ENCODE measurements at regions not wholly inside any gene's neighbourhood (a gene's known extent, or its start where the extent isn't known, plus 50 kb on each side); places are given as distances from the start of the nearest gene placed in this dataset.
"Not testable (repeated sequence)": the region's sequence is repeated elsewhere in the genome, so short reads cannot be mapped to it uniquely, and the experiment has no call there.

GRCh38 chr6:27776504-27776903 lies 135.7 kb downstream of the OR2B2 start:
- no peaks in the 10 kb centered on the region for H3K36me3 ChIP-seq (ENCODE audit: insufficient read depth, low read length)
- H3K9ac ChIP-seq (ENCODE audit: low read length): no peak overlapping the region

GRCh38 chr6:27775796-27776184 lies 136.4 kb downstream of the OR2B2 start:
- Histone ChIP-seq H3K4me1 (ENCODE audit: insufficient read depth, low read length) (no peaks in the 10 kb centered on the region), H3K27ac (ENCODE audit: low read depth, low read length) (no peak overlapping the region), H3K27me3 (ENCODE audit: control insufficient read depth in 1 of 2, insufficient read depth in 2 of 2, low read length in 2 of 2) (peaks cover 0 to 8% of the 10 kb centered on the region in 2 donors), H3K9ac (ENCODE audit: low read length) (no peak overlapping the region), H3K4me3 (ENCODE audit: low read depth in 1 of 2, low read length in 2 of 2) (no peak overlapping the region), H3K36me3 (ENCODE audit: insufficient read depth, low read length) (no peaks in the 10 kb centered on the region), H3K9me3 (ENCODE audit: low read length) (no peaks in the 10 kb centered on the region)

More at GRCh38 chr6:27776504-27776903, 135.7 kb downstream of the OR2B2 start:
- H3K4me1 ChIP-seq (ENCODE audit: insufficient read depth, low read length): no peaks in the 10 kb centered on the region
- H3K27me3 ChIP-seq (ENCODE audit: control insufficient read depth in 1 of 2, insufficient read depth in 2 of 2, low read length in 2 of 2): peaks cover 0 to 1% of the 10 kb centered on the region in 2 donors
- no peaks in the 10 kb centered on the region for H3K9me3 ChIP-seq (ENCODE audit: low read length)
- no peak overlapping the region for H3K4me3 ChIP-seq (ENCODE audit: low read depth in 1 of 2, low read length in 2 of 2)
- H3K27ac ChIP-seq (ENCODE audit: low read depth, low read length): no peak overlapping the region

GRCh38 chr6:27775138-27775795 lies 136.9 kb downstream of the OR2B2 start:
- H3K9ac ChIP-seq (ENCODE audit: low read length); H3K4me1 ChIP-seq (ENCODE audit: insufficient read depth, low read length); H3K9me3 ChIP-seq (ENCODE audit: low read length); H3K27me3 ChIP-seq (ENCODE audit: control insufficient read depth in 1 of 2, insufficient read depth in 2 of 2, low read length in 2 of 2); H3K36me3 ChIP-seq (ENCODE audit: insufficient read depth, low read length); H3K4me3 ChIP-seq (ENCODE audit: low read depth in 1 of 2, low read length in 2 of 2); H3K27ac ChIP-seq (ENCODE audit: low read depth, low read length): not testable (repeated sequence)

- H3K9ac ChIP-seq (ENCODE audit: low read length); H3K9me3 ChIP-seq (ENCODE audit: low read length); H3K4me3 ChIP-seq (ENCODE audit: low read depth in 1 of 2, low read length in 2 of 2); H3K27ac ChIP-seq (ENCODE audit: low read depth, low read length); H3K27me3 ChIP-seq (ENCODE audit: control insufficient read depth in 1 of 2, insufficient read depth in 2 of 2, low read length in 2 of 2); H3K4me1 ChIP-seq (ENCODE audit: insufficient read depth, low read length); H3K36me3 ChIP-seq (ENCODE audit: insufficient read depth, low read length): not testable (repeated sequence)
These were observed 138.0 kb downstream of the OR2B2 start for GRCh38 chr6:27774264-27774600.

- not testable (repeated sequence) for H3K36me3 ChIP-seq (ENCODE audit: insufficient read depth, low read length); H3K27ac ChIP-seq (ENCODE audit: low read depth, low read length); H3K27me3 ChIP-seq (ENCODE audit: control insufficient read depth in 1 of 2, insufficient read depth in 2 of 2, low read length in 2 of 2); H3K9me3 ChIP-seq (ENCODE audit: low read length); H3K4me1 ChIP-seq (ENCODE audit: insufficient read depth, low read length); H3K4me3 ChIP-seq (ENCODE audit: low read depth in 1 of 2, low read length in 2 of 2); H3K9ac ChIP-seq (ENCODE audit: low read length)
These were observed 138.5 kb downstream of the OR2B2 start for GRCh38 chr6:27773542-27774263.

GRCh38 chr6:27772261-27773001 lies 139.8 kb downstream of the OR2B2 start:
- Histone ChIP-seq H3K4me1 (ENCODE audit: insufficient read depth, low read length) (no peaks in the 10 kb centered on the region), H3K9ac (ENCODE audit: low read length) (no peak overlapping the region), H3K9me3 (ENCODE audit: low read length) (no peaks in the 10 kb centered on the region), H3K27ac (ENCODE audit: low read depth, low read length) (no peak overlapping the region), H3K4me3 (ENCODE audit: low read depth in 1 of 2, low read length in 2 of 2) (no peak overlapping the region), H3K36me3 (ENCODE audit: insufficient read depth, low read length) (no peaks in the 10 kb centered on the region), H3K27me3 (ENCODE audit: control insufficient read depth in 1 of 2, insufficient read depth in 2 of 2, low read length in 2 of 2) (peaks cover 6 to 9% of the 10 kb centered on the region in 2 donors)

GRCh38 chr6:27771235-27771634 lies 141.0 kb downstream of the OR2B2 start:
- no peak overlapping the region for H3K4me3 ChIP-seq (ENCODE audit: low read depth in 1 of 2, low read length in 2 of 2)
- H3K36me3 ChIP-seq (ENCODE audit: insufficient read depth, low read length): no peaks in the 10 kb centered on the region
- no peaks in the 10 kb centered on the region for H3K9me3 ChIP-seq (ENCODE audit: low read length)
- H3K27me3 ChIP-seq (ENCODE audit: control insufficient read depth in 1 of 2, insufficient read depth in 2 of 2, low read length in 2 of 2): peaks cover 6 to 9% of the 10 kb centered on the region in 2 donors
- H3K4me1 ChIP-seq (ENCODE audit: insufficient read depth, low read length): no peaks in the 10 kb centered on the region
- H3K27ac ChIP-seq (ENCODE audit: low read depth, low read length): no peak overlapping the region
- no peak overlapping the region for H3K9ac ChIP-seq (ENCODE audit: low read length)

- Histone ChIP-seq H3K4me1 (ENCODE audit: insufficient read depth, low read length) (no peaks in the 10 kb centered on the region), H3K9ac (ENCODE audit: low read length) (no peak overlapping the region), H3K36me3 (ENCODE audit: insufficient read depth, low read length) (no peaks in the 10 kb centered on the region), H3K4me3 (ENCODE audit: low read depth in 1 of 2, low read length in 2 of 2) (no peak overlapping the region), H3K27ac (ENCODE audit: low read depth, low read length) (no peak overlapping the region), H3K9me3 (ENCODE audit: low read length) (no peaks in the 10 kb centered on the region), H3K27me3 (ENCODE audit: control insufficient read depth in 1 of 2, insufficient read depth in 2 of 2, low read length in 2 of 2) (peaks cover 6 to 9% of the 10 kb centered on the region in 2 donors)
These were observed 141.5 kb downstream of the OR2B2 start for GRCh38 chr6:27770724-27771123.

GRCh38 chr6:27768556-27768955 lies 143.6 kb downstream of the OR2B2 start:
- peaks cover 6 to 13% of the 10 kb centered on the region in 2 donors for H3K27me3 ChIP-seq (ENCODE audit: control insufficient read depth in 1 of 2, insufficient read depth in 2 of 2, low read length in 2 of 2)
- H3K9ac ChIP-seq (ENCODE audit: low read length): no peak overlapping the region
- no peaks in the 10 kb centered on the region for H3K9me3 ChIP-seq (ENCODE audit: low read length)
- H3K4me3 ChIP-seq (ENCODE audit: low read depth in 1 of 2, low read length in 2 of 2): no peak overlapping the region
- H3K27ac ChIP-seq (ENCODE audit: low read depth, low read length): no peak overlapping the region
- H3K4me1 ChIP-seq (ENCODE audit: insufficient read depth, low read length): no peaks in the 10 kb centered on the region
- H3K36me3 ChIP-seq (ENCODE audit: insufficient read depth, low read length): no peaks in the 10 kb centered on the region

- Histone ChIP-seq H3K9ac (ENCODE audit: low read length) (no peak overlapping the region), H3K9me3 (ENCODE audit: low read length) (no peaks in the 10 kb centered on the region), H3K4me1 (ENCODE audit: insufficient read depth, low read length) (no peaks in the 10 kb centered on the region), H3K27me3 (ENCODE audit: control insufficient read depth in 1 of 2, insufficient read depth in 2 of 2, low read length in 2 of 2) (peaks cover 6 to 13% of the 10 kb centered on the region in 2 donors), H3K4me3 (ENCODE audit: low read depth in 1 of 2, low read length in 2 of 2) (no peak overlapping the region), H3K36me3 (ENCODE audit: insufficient read depth, low read length) (no peaks in the 10 kb centered on the region), H3K27ac (ENCODE audit: low read depth, low read length) (no peak overlapping the region)
These were observed 144.3 kb downstream of the OR2B2 start for GRCh38 chr6:27767851-27768250.

- Histone ChIP-seq H3K4me3 (ENCODE audit: low read depth in 1 of 2, low read length in 2 of 2) (no peak overlapping the region), H3K9ac (ENCODE audit: low read length) (no peak overlapping the region), H3K9me3 (ENCODE audit: low read length) (no peaks in the 10 kb centered on the region), H3K4me1 (ENCODE audit: insufficient read depth, low read length) (no peaks in the 10 kb centered on the region), H3K36me3 (ENCODE audit: insufficient read depth, low read length) (no peaks in the 10 kb centered on the region), H3K27me3 (ENCODE audit: control insufficient read depth in 1 of 2, insufficient read depth in 2 of 2, low read length in 2 of 2) (peaks cover 6 to 10% of the 10 kb centered on the region in 2 donors), H3K27ac (ENCODE audit: low read depth, low read length) (no peak overlapping the region)
These were observed 145.8 kb downstream of the OR2B2 start for GRCh38 chr6:27766405-27766804.

Measured in muscle layer of colon (tissue), 2 donors.